Stimulated activated CD4-positive, alpha-beta T cell treated with anti-CD3 and anti-CD28 coated beads, TNF-alpha, amount 100 ng/mL, for 48 hours (primary cell): ENCODE measurements at regions not wholly inside any gene's neighbourhood (a gene's known extent, or its start where the extent isn't known, plus 50 kb on each side); places are given as distances from the start of the nearest gene placed in this dataset.
"Not testable (repeated sequence)": the region's sequence is repeated elsewhere in the genome, so short reads cannot be mapped to it uniquely, and the experiment has no call there.

ENCODE experiments used
- DNase-seq, 3 donors: peaks; one replicate each; pipeline ENCODE4 v3.0.0-alpha.2; 2020; ENCODE audit warnings: low read depth in 3 of 3

DNA sequence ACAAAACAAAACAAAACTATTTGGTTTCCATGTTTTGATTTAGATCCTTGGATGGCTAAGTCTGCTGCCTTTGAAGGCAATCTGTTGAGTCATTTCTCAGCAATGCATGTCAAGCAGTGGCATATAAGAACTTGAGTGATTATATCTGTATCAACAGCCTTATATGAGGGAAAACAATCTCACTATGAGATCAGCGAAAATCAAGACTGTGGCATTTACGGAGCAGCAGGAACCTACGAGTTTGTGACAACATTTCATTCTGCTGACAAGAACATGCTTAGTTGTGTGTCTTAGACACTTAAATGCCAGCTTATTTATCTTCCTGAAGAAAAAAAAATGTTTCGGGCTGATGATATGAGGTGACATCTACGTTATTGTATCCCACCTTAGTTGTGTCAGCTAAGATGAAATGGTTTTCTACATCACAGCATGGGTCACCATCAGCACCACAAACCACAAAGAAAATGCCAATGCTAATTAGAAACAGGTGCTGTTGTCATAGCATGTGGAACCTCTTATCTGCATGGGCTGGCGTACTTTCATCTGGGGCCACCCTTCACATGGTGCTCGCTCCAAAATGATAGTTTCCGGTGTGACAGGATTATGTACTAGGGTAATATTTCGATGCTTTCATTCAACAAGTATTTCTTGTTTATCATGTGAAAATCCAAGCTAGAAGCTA, 1085.5 kb downstream of the SORCS1 start:
- DNase-seq, result no peak

DNA sequence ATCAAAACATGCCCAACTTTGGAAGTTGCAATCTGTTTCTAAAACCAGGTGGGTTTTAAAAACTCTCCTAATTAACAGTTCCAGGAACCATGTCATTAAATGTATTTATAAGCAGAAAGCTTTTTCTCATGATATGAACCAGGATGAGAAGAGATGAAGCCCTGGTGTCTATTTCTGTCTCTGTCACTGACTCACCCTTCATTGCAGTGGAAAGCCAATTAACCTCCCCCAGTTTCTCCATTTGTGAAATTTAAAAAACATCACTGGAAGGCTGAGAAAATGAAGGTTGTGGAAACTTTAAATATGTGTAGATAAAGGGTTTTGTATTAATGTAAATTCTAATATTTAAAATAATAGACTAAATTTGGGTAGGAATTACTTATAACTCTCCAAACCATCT, 1088.0 kb downstream of the SORCS1 start:
- DNase-seq, result no peak

DNA sequence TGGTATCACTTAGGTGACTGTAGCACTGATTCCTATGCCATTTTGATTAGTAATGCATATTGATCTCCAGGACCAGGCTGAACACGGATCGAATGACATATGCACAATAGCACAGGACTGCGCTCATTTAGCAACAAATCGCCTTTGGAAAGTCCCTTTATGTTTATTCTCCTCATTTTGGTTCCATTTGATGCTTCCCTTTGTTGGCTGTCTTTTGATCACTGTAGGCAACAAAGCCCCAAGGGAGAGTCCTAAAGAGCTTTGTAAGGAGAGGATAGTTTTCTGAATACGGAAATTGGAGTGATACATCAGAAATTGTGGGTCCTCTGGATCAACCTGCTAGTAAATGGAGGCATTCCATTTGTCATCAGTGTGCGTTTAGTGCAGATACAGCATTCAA, 1111.4 kb downstream of the SORCS1 start:
- no peak for DNase-seq

DNA sequence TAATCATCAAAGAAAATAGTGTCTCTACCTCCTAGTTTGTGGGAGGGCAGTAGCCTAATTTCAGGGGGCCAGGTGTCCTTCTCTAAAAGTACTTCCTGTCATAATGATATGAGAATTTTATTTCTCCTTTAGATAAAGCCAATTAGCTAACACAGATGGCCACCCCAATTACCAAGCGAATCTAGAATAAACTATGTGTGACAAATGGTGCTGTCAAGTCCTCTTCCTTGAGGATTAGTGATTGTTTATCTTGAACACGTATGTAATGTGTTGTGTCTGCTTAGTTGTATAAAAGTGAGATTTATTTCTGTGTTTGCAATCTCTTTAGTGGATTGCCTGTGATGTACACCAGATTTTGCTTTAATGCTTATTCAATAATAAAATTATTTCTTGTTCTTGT, 1120.0 kb downstream of the SORCS1 start:
- DNase-seq, result no peak

DNA sequence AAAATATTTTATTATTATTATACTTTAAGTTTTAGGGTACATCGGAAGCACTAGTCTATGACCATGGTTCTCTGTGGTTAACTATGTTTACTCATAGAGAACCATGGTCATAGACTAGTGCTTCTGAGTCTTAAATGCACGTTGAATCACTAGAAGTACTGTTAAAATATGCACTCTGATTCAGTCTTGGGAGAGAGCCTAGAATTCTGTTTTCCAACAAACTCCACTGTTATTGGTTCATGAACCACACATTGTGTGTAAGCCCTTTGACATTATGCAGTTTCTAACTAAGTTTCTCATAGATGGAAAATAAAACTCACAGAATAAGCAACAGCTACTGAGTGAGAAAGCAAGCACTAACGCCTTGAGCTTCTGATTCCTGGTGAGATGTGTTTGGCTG, 1120.6 kb downstream of the SORCS1 start:
- no peak for DNase-seq

DNA sequence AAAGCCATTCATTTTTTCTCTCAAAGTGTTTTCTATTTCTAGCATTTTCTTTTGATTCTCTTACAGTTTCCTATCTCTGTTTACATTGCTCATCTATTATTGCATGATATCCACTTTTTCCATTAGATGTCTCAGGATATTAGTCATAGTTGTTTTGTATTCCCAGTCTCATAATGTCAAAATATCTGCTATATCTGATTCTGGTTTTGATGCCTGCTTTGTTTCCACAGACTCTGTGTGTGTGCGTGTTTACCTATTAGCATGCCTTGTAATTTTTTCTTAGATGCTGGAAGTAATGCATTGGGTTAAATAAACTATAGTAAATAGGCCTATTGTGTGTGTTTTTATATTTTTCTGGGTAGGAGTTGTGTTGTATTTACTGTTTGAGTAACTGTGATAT, 1126.3 kb downstream of the SORCS1 start:
- DNase-seq, result no peak

DNA sequence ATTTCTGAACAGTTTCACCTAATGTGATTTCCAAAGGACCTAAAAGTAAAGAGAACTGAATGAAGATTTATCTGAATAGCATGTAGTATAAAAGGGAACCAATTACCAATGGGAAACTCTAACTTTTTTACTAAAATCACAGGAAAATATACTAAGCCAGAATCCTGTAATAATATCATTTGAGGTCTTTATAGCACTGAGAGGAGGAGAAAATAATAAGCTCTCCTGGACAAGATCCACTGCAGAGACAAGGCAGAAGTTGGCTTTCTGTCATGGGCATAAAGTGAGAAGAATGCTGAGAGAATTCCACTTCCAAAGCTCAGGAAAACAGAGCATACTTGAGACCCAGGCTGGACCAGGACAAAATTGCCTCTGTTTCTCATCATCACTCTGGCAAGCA, 1131.4 kb downstream of the SORCS1 start:
- no peak for DNase-seq

DNA sequence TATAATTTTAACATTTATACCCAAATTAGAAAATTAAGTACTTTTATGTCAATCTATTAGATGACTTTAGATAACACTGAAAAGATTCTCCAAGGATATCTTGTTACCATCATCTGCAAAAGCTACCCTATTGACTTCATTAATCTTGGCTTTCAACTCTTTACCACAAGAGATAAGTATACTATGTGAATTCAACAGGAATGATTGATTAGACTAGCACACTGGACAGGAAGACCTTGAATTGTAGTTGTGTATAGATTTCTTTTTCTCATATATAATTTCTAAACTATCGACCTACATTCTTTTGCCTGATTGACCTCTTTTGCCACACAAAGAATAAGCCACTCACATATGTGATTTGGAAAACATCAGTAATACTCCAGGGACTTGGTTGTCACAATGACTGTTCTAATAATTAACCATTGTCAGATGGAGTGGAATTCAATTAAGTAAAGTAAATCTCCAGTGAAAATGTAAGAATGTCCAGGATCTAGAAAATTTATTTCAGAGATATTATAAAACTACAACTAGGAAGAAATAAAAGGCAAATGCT, 1132.0 kb downstream of the SORCS1 start:
- DNase-seq, result no peak

DNA sequence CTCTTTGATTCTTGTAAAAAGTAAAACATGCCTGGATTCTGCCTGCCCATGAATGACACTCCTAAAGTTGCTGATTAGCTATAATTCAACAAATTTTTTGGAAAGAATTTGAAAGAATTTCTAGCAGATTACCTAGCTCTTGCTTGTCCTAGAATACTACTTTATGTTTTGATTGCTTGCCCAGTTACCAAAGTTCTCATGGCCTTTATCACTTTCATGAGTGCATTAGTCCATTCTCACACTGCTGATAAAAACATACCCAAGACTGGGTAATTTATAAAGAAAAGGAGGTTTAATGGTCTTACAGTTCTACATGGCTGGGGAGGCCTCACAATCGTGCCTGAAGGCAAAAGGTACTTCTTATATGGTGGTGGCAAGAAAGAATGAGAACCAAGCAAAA, 1137.3 kb downstream of the SORCS1 start:
- no peak for DNase-seq

DNA sequence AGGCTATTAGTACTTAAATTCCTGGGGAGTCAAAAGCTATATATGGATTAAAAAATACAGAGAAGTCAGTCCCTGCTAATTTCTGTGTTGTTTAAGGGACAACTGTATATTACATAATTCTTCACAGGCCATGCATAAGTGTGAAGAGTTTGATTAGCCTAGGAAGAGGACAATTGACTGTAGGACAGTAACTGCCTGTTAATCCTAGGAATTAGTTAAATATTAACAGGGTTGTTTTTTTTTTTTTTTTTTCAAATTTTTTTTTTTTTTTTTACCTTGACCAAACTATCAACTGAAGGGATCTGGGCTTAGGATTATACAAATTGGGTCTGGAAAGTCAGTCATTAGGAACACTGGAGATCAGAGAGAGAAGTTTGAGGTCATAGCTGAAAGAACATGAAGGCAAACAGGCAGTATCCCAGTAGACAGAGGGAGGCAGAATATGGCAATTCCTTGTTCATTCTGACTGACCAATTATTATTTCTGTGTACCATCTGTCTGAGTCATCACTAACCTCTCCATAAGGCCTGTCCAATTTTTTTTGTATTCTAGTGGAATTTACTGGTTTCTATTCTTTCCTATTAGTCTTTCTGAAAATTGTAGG, 1139.2 kb downstream of the SORCS1 start:
- no peak for DNase-seq

DNA sequence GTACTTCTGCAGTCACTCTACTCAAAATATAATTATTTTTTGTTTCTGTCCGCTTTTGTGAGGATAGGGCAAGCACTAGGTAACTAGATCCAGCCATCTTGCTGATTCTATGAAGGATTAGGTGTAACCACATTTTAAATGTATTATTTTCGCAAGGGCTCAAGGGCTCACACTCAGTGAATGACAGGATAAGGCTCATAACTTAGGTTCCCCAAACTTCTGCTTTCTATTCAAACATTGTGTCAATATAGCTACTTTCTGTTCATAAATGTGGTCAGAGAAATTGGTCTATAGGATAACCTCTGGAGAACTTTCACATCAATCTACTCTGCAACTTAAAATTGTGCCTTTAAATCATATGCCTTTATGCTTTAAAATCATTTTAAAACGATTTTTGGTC, 1141.2 kb downstream of the SORCS1 start:
- no peak for DNase-seq

DNA sequence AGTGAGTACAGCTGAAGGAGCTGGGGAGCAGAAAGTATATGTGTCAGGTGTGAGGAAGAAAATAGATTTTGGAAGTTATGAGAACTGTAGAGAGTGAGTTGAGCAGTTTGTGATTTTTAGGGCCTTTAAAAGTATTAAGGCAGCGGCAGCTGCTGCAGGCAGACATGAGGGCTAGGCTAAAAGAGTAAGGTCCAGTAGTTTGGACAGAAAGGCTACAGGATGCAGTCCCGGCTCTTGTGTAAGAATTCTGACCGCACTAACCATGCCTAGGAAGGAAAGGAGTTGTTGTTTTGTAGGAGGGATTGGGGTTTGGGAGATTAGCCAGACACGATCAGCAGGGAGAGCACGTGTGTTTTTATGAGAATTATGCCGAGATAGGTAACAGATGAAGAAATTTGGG, 1144.9 kb downstream of the SORCS1 start:
- DNase-seq, result not testable (repeated sequence)

DNA sequence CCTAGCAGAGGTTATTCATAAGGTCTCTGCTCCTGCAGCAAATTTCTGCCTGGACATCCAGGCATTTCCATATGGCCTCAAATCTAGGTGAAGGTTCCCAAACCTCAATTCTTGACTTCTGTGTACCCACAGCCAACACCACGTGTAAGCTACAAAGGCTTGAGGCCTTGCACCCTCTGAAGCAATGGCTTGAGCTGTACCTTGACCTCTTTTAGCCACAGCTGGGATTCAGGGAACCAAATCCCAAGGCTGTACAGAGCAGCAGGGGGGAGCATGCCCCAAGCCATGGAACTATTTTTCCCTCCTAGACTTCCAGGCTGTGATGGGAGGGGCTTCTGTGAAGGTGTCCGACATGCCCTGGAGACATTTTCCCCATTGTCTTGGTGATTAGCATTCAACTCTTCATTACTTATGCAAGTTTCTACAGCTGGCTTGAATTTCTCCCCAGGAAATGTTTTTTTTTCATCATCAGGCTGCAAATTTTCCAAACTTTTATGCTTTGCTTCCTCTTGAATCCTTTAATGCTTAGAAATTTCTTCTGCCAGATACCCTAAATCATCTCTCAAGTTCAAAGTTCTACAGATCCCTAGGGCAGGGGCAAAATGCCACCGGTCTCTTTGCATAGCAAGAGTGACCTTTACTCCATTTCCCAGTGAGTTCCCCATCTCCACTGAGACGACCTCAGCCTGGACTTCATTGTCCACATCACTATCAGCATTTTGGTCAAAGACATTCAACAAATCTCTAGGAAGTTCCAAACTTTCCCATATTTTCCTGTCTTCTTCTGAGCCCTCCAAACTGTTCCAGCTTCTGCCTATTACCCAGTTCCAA, 1148.9 kb downstream of the SORCS1 start:
- DNase-seq, result not testable (repeated sequence)

DNA sequence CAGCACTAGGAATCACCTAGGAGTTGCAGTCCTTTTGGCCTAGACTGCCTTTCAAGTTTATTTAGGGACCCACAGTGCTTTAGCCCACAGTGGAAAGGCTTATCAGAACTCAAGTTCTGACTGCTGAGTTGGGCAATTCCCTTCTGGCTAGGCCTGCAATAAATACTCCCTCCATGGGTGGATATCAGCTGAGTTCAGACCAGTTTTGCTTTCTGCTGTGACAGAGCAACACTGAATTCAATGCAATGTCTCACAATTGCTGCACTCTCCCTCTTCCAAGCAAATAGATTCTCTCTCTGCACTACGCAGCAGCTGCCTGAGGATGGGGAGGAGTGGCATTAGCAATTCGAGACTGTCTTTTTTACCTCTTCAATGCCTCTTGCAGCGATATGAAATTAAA, 1153.3 kb downstream of the SORCS1 start:
- DNase-seq, result no peak

DNA sequence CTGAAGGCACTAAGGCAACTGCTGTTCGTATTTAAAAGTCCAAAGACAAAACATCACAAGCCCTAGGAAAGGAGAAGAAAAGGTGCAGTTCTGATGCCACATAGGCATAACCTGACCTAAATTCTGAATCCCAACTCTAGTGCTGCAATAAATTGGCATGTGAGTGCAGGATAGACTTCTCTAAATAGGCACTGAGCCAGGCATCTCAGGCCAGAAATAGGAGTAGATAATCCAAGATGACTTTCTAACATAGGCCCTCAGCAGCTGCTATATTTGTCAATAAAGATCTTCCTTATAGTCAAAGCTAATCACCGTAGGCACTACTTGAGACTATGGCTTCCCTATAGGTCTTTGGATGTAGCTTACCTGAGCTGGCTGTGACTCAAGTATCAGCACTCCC, 1163.8 kb downstream of the SORCS1 start:
- DNase-seq, result no peak

DNA sequence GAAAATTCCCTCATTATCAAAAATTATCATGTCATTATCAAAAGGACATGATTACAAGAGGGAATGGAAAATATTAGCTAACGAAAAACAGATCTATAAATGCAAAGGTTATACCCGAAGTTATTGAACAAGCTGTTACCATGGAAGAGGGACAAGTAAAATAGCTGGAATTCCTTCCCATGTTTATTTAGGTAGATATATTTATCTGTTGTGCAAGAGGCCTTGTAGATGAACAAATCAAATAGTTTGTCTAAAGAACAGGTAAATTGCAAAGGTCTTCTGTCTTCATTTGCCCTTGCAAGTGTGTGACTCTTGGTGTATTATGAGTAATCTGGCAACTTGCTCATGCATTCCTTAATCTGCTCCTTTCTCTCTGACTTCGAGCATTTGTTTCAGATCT, 1170.9 kb downstream of the SORCS1 start:
- DNase-seq, result no peak

DNA sequence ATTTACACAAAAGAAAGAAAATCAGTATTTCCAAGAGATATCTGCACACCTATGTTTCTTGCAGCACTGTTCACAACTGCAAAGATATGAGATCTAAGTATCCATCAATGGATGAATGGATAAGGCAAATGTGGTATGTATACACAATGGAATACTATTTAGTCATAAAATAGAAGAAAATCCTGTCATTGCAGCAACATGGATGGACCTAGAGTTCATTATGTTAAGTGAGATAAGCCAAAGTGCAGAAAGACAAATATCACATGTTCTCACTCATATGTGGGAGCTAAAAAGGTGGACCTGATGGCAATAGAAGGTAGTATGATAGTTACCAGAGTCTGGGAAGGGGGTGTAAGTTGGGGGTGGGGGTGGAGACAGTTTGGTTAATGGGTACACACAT, 1171.6 kb downstream of the SORCS1 start:
- DNase-seq, result no peak

DNA sequence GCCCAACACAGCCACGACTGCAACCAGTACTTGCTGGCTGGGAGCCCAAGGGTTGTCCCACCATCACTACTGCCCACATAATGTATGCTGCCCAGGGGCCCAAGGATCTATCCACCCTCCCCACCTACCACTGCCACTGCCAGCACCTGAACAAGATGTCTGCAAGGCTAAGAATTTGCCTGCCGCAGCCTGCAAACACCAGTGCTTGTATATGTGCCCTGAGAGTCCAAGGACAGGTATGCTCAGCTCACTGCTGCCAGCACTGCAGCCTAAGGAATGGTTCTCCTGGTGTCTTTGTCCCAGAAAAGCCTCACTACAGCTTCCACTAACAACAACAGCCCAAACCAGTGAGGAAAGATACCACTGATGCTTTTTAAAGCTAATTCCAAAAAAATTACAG, 1174.0 kb downstream of the SORCS1 start:
- no peak for DNase-seq

DNA sequence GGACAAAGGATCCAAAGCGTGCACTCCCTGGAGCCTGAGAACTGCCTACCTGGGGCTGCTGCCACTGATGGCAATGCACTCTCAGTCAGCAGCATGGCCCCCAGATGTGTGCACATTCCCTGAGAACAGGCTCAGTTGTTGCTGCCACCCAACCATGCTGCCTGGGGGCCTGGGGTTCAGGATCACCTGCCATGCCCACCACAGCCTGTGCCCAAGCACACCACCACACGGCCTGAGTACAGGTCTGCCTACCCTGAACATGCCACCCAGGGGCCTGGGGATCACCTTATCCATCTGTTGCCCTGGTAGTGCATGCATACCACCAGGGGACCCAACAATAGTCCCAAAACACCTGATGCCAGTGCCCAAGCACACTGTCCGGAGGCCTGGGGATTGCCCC, 1174.5 kb downstream of the SORCS1 start:
- no peak for DNase-seq

DNA sequence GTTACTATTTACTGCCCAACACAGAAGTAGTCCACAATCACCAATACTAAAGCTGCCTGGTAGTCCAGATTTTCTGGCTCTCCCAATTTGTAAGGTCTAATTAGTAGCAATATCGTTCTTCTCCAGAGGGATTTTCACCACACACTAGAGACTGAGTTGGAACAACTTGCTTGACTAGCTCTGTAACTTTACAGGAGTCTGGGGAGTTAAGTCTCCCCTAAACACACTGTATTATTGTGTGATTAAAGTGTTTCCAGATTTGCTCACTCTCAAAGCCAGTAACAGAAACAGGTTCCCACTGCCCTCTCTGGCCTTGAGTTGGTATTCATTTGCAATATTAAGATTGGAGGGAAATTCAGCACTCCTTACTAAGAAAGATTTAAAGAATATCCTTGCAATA, 1175.7 kb downstream of the SORCS1 start:
- no peak for DNase-seq

DNA sequence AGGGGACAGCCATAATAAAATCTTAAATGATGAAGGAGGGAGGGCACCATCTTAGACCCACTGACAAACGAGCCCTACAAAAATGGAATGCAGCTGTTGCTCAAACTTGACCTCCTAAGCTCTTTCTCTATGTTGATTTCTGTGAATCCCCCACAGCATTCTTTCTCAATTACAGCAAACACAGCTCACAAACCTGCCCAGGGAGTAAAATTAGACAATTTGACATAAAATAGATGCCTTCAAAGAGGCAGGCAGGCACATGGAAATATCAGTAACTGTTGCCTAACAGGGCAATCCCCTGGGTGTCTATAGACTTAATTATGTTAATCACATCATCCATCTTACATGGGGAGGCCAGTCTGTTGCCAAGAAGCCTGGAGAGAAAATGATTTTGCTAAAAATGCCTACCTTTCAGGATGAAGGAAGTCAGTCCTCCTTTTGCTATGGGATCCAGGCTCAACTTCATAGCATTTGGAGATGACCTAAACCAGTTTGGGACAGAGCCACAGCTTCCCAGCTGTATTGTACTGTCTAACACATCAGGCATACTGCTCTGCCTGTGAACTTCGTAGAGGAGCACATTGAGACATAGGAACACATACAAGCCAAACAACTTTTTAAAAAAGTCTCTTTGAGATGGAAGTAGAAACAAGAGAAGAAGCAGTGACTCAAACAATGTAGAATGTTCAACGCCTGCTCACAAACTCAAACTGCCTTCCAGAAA, 1177.4 kb downstream of the SORCS1 start:
- DNase-seq, result no peak

DNA sequence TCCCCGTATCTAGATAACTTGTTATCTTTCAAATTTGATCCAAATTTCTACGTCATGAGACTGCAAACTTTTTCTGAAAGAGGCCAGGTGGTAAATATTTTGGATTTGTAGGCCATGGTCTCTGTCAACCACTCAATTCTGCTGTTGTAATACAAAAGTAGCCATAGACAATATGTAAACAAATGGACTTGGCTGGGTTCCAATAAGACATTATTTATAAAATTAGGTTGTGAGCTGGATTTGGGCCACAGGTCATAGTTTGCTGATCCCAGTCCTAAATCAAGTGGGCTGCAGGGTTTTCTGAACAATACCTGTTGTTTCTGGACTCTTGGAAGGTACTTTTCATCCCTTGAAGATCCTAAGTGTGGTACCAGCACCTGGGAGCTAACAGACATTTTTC, 1178.0 kb downstream of the SORCS1 start:
- no peak for DNase-seq
